SK-N-MC (cell line): ENCODE measurements at regions not wholly inside any gene's neighbourhood (a gene's known extent, or its start where the extent isn't known, plus 50 kb on each side); places are given as distances from the start of the nearest gene placed in this dataset.
"Not testable (repeated sequence)": the region's sequence is repeated elsewhere in the genome, so short reads cannot be mapped to it uniquely, and the experiment has no call there.

ENCODE experiments used
- DNase-seq: peaks from one replicate; pipeline ENCODE4 v3.0.0-alpha.2; 2011; ENCODE audit warnings: low read depth, low spot score
- H3K27ac ChIP-seq: fragments of 200-600 bp; sonication (generic); 2 replicates; pipeline ENCODE4 v1.5.1; 2016; ENCODE audit warnings: mixed run types
- H3K36me3 ChIP-seq: fragments of 200-600 bp; sonication (generic); 2 replicates; pipeline ENCODE4 v1.6.1; 2017; ENCODE audit warnings: antibody characterized with exemption, low read length, mixed read lengths; ENCODE audit not compliant: insufficient read depth
- H3K4me3 ChIP-seq: fragments of 200-600 bp; sonication (generic); 2 replicates; pipeline ENCODE4 v1.5.1; 2016
- H3K9ac ChIP-seq: fragments of 200-600 bp; sonication (generic); 2 replicates; pipeline ENCODE4 v1.8.0; 2017; ENCODE audit warnings: mixed run types, mixed read lengths; ENCODE audit not compliant: insufficient read length
- H3K9me3 ChIP-seq: fragments of 200-600 bp; sonication (generic); 2 replicates; pipeline ENCODE4 v1.6.1; 2017; ENCODE audit warnings: low read depth, mild to moderate bottlenecking, antibody characterized with exemption, low read length, moderate library complexity, mixed read lengths
- EZH2 ChIP-seq: fragments of 200-600 bp; sonication (generic); IDR thresholded peaks from one replicate; pipeline ENCODE4 v1.6.1; 2017; ENCODE audit warnings: antibody characterized with exemption
- FOXP2 ChIP-seq: optimal IDR thresholded peaks from 2 replicates; pipeline ENCODE3; 2011; ENCODE audit warnings: mild to moderate bottlenecking, moderate library complexity; ENCODE audit not compliant: insufficient read depth; ENCODE audit errors: extremely low read length, control extremely low read depth
- POLR2AphosphoS5 ChIP-seq: IDR thresholded peaks from 2 replicates; pipeline ENCODE4 v1.6.1; 2012; ENCODE audit warnings: mild to moderate bottlenecking, low read depth, low read length, borderline replicate concordance

DNA sequence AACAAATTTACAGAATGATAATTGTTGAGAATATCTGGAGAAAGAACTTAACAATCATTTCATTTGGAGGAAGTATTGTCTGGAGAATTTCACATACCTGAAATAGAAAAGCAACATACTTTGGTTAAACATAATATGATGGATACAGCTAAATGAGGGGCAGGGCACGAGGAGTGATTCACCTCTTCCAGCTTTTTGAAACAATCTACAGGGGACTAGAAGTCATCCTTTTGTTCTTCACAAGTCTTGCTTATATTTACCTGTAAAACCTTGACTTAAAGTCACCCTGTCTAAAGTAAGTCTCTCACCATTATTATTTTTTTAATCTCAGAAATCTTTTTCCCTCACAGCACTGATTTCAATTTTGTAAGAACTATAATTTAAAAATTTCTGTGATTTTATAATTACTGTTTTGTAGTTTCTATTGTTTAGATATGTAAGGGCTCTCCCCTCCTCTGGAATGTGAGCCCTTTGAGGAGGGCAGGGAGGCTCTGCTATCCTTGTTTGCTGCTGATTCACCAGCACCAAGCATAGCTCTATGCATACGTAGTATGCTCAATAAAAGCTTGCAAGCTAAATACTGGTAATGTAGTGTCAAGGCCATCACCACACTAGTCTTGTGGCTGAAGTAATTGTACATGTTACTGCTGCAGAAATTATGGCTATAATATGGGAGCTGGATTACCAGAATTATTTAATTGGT, 193.9 kb upstream of the THRB start:
- Histone ChIP-seq H3K9ac (no peak overlapping the region), H3K9me3 (no peaks in the 10 kb centered on the region), H3K27ac (no peak overlapping the region), H3K36me3 (no peaks in the 10 kb centered on the region), H3K4me3 (no peak overlapping the region)
- DNase-seq = no peak
- no peak for TF ChIP-seq EZH2
- no peak for TF ChIP-seq FOXP2
- no peak for TF ChIP-seq POLR2AphosphoS5

DNA sequence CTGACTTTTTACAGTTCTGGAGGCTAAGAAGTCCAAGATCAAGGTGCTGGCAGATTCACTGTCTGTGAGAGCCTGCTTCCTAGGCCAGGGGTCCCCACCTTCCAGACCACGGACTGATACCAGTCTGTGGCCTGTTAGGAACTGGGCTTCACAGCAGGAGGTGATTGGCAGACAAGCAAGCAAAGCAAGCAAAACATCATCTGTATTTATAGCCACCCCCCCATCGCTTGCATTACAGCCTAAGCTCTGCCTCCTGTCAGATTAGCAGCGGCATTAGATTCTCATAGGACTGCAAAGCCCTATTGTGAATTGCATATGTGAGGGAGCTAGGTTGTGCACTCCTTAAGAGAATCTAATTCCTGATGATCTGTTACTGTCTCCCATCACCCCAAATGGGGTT, 194.7 kb upstream of the THRB start:
- Histone ChIP-seq H3K9me3 (no peaks in the 10 kb centered on the region), H3K27ac (no peak overlapping the region), H3K36me3 (no peaks in the 10 kb centered on the region), H3K4me3 (no peak overlapping the region), H3K9ac (no peak overlapping the region)
- no peak for DNase-seq
- TF ChIP-seq EZH2 = no peak
- TF ChIP-seq FOXP2 = no peak
- TF ChIP-seq POLR2AphosphoS5 = no peak

- Histone ChIP-seq H3K4me3 (no peak overlapping the region), H3K9ac (no peak overlapping the region), H3K36me3 (no peaks in the 10 kb centered on the region), H3K27ac (no peak overlapping the region), H3K9me3 (no peaks in the 10 kb centered on the region)
- no peak for DNase-seq
- TF ChIP-seq EZH2 = no peak
- no peak for TF ChIP-seq POLR2AphosphoS5
- no peak for TF ChIP-seq FOXP2
Observed at GRCh38 chr3:24690777-24691176, 196.1 kb upstream of the THRB start.

DNA sequence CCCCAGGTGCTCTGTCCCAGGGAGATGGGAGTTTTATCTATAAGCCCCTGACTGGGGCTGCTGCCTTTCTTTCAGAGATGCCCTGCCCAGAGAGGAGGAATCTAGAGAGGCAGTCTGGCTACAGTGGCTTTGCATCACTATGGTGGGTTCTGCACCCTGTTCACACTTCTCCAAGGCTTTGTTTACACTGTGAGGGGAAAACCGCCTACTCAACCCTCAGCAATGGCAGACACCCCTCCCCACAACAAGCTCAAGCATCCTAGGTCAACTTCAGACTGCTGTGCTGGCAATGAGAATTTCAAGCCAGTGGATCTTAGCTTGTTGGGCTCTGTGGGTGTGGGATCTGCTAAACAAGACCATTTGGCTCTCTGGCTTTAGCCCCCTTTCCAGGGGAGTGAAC, 204.4 kb upstream of the THRB start:
- not testable (repeated sequence) for H3K9me3 ChIP-seq, H3K27ac ChIP-seq, H3K36me3 ChIP-seq, H3K9ac ChIP-seq, DNase-seq, H3K4me3 ChIP-seq

DNA sequence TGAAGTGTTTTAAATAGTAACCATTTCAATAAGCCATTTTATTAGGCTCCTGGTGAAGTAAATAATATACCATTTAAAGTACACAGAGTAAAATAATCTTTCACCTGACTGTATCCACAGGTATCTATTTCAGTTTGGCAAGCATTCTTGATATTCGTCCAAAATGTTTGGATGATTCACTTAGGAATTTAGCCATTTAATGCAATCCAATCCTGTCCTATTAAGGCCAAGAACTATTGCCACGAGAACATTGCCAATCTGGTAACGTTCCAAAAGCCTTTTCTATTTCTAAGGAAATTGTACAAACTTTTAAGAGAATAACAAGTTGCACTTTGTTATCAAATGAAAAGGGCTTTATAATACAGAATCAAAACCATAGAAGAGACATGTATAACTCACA, 209.8 kb upstream of the THRB start:
- no peak for TF ChIP-seq POLR2AphosphoS5
- TF ChIP-seq FOXP2 = no peak
- TF ChIP-seq EZH2 = no peak
- no peak for DNase-seq
- no peaks in the 10 kb centered on the region for H3K9me3 ChIP-seq
- H3K4me3 ChIP-seq = no peak overlapping the region
- H3K27ac ChIP-seq = no peak overlapping the region
- H3K36me3 ChIP-seq = no peaks in the 10 kb centered on the region
- no peak overlapping the region for H3K9ac ChIP-seq

DNA sequence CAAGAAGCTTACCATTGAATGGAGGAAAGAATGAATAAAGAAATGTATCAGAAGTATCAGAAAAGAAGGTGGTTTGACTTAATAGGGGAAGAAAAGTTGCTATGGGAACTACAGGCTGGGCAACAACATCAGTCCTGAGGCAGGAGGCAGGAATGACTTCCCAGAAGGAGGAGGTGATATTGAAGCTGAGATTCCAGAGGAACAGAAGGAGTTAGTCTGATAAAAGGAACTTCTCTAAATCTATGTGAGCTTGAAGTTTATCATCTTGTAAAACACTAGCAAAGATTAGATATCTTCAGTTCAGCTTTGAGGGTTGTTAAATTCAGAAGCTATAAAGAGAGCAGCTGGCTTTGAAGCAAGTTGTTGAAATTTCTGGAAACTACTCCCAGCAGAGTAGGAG, 213.3 kb upstream of the THRB start:
- DNase-seq = no peak
- Histone ChIP-seq H3K9ac (no peak overlapping the region), H3K9me3 (no peaks in the 10 kb centered on the region), H3K27ac (no peak overlapping the region), H3K36me3 (no peaks in the 10 kb centered on the region), H3K4me3 (no peak overlapping the region)
- no peak for TF ChIP-seq EZH2
- no peak for TF ChIP-seq POLR2AphosphoS5
- no peak for TF ChIP-seq FOXP2

DNA sequence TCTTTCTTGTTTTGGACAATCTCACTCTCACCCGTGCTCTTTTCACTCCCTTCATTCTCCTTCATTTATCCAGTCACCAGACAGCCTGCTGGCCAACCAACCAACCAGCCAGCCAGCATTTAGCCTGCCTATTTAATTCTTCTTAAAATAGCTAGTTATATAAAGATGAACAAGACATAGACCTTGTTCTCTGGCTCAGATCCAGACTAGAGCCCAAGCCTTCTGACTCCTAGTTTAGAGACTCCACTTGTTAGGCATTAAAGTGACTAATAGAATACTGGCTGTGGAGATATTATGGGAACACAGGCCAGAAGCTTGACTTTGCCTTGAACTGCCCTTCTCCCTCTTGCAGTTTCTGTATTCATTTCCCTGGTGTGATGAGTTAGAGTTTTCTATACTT, 215.3 kb upstream of the THRB start:
- H3K27ac ChIP-seq = no peak overlapping the region
- H3K9ac ChIP-seq = no peak overlapping the region
- H3K36me3 ChIP-seq = no peaks in the 10 kb centered on the region
- no peak for TF ChIP-seq EZH2
- no peak for DNase-seq
- no peak overlapping the region for H3K4me3 ChIP-seq
- no peaks in the 10 kb centered on the region for H3K9me3 ChIP-seq

DNA sequence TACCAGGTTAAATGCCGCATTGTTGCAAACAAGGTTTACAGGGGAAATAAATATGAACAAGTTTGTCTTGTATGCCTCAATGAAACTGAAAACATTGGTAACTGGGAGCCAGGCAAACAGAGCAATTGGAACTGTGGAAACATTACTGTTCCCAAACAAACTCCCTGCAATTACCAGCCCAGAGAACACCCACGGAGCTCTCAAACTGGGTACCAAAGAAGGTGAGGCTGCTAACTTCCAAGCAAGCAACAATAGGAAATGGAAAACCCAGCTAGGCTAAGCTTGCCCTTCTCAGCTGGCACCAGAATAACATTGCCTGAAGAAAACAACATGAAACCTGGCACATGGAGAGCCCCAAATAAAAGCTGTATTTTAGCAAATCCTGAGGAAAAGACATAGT, 218.9 kb upstream of the THRB start:
- TF ChIP-seq FOXP2 (no peak), EZH2 (no peak), POLR2AphosphoS5 (no peak)
- H3K4me3 ChIP-seq = no peak overlapping the region
- no peaks in the 10 kb centered on the region for H3K9me3 ChIP-seq
- H3K27ac ChIP-seq = no peak overlapping the region
- no peak overlapping the region for H3K9ac ChIP-seq
- H3K36me3 ChIP-seq = no peaks in the 10 kb centered on the region
- no peak for DNase-seq

GRCh38 chr3:24714436-24714835, 219.8 kb upstream of the THRB start:
- Histone ChIP-seq H3K9me3 (no peaks in the 10 kb centered on the region), H3K27ac (no peak overlapping the region), H3K36me3 (no peaks in the 10 kb centered on the region), H3K4me3 (no peak overlapping the region), H3K9ac (no peak overlapping the region)
- TF ChIP-seq POLR2AphosphoS5 (no peak), FOXP2 (no peak), EZH2 (no peak)
- no peak for DNase-seq
